ENCODE measurements at regions not wholly inside any gene's neighbourhood (a gene's known extent, or its start where the extent isn't known, plus 50 kb on each side); places are given as distances from the start of the nearest gene placed in this dataset.

GRCh38 chr10:109450702-109451101, 472.6 kb downstream of the XPNPEP1 start:
- peak in 1 of 6 donors; percentile 66 for DNase-seq (ENCODE audit: low read depth in 4 of 6, low spot score in 6 of 6)
- Histone ChIP-seq H3K27ac (ENCODE audit: low read depth, low read length) (no peak overlapping the region), H3K27me3 (ENCODE audit: control insufficient read depth, insufficient read depth, low read length) (peaks cover 2% of the 10 kb centered on the region), H3K4me1 (ENCODE audit: control insufficient read depth, insufficient read depth, low read length) (no peaks in the 10 kb centered on the region), H3K4me3 (ENCODE audit: low read depth, low read length) (no peak overlapping the region), H3K9me3 (ENCODE audit: control insufficient read depth, insufficient read depth, low read length) (no peaks in the 10 kb centered on the region), H3K36me3 (ENCODE audit: control insufficient read depth, insufficient read depth, low read length) (no peaks in the 10 kb centered on the region)

GRCh38 chr10:109433434-109433833, 489.9 kb downstream of the XPNPEP1 start:
- no peak for DNase-seq (ENCODE audit: low read depth in 4 of 6, low spot score in 6 of 6)
- Histone ChIP-seq H3K4me1 (ENCODE audit: control insufficient read depth, insufficient read depth, low read length) (no peaks in the 10 kb centered on the region), H3K36me3 (ENCODE audit: control insufficient read depth, insufficient read depth, low read length) (no peaks in the 10 kb centered on the region), H3K9me3 (ENCODE audit: control insufficient read depth, insufficient read depth, low read length) (no peaks in the 10 kb centered on the region), H3K27ac (ENCODE audit: low read depth, low read length) (no peak overlapping the region), H3K27me3 (ENCODE audit: control insufficient read depth, insufficient read depth, low read length) (no peaks in the 10 kb centered on the region), H3K4me3 (ENCODE audit: low read depth, low read length) (no peak overlapping the region)

GRCh38 chr10:109432281-109432680, 491.0 kb downstream of the XPNPEP1 start:
- no peaks in the 10 kb centered on the region for H3K36me3 ChIP-seq (ENCODE audit: control insufficient read depth, insufficient read depth, low read length)
- no peak overlapping the region for H3K27ac ChIP-seq (ENCODE audit: low read depth, low read length)
- no peak for DNase-seq (ENCODE audit: low read depth in 4 of 6, low spot score in 6 of 6)
- no peaks in the 10 kb centered on the region for H3K27me3 ChIP-seq (ENCODE audit: control insufficient read depth, insufficient read depth, low read length)
- 100% methylated on average over 2 of the region's 2 CpGs for WGBS (ENCODE audit: insufficient coverage)
- no peak overlapping the region for H3K4me3 ChIP-seq (ENCODE audit: low read depth, low read length)
- H3K9me3 ChIP-seq (ENCODE audit: control insufficient read depth, insufficient read depth, low read length), result no peaks in the 10 kb centered on the region
- H3K4me1 ChIP-seq (ENCODE audit: control insufficient read depth, insufficient read depth, low read length), result no peaks in the 10 kb centered on the region

GRCh38 chr10:109430799-109431198, 492.5 kb downstream of the XPNPEP1 start:
- Histone ChIP-seq H3K4me3 (ENCODE audit: low read depth, low read length) (no peak overlapping the region), H3K4me1 (ENCODE audit: control insufficient read depth, insufficient read depth, low read length) (no peaks in the 10 kb centered on the region)
- 100% methylated on average over 2 of the region's 2 CpGs for WGBS (ENCODE audit: insufficient coverage)

GRCh38 chr10:109430043-109430760, 493.1 kb downstream of the XPNPEP1 start:
- WGBS (ENCODE audit: insufficient coverage), result 89% methylated on average over 3 of the region's 6 CpGs
- no peaks in the 10 kb centered on the region for H3K27me3 ChIP-seq (ENCODE audit: control insufficient read depth, insufficient read depth, low read length)
- H3K36me3 ChIP-seq (ENCODE audit: control insufficient read depth, insufficient read depth, low read length), result no peaks in the 10 kb centered on the region
- DNase-seq (ENCODE audit: low read depth in 4 of 6, low spot score in 6 of 6), result peak in 1 of 6 donors; percentile 37
- H3K9me3 ChIP-seq (ENCODE audit: control insufficient read depth, insufficient read depth, low read length), result no peaks in the 10 kb centered on the region
- no peaks in the 10 kb centered on the region for H3K4me1 ChIP-seq (ENCODE audit: control insufficient read depth, insufficient read depth, low read length)
- no peak overlapping the region for H3K27ac ChIP-seq (ENCODE audit: low read depth, low read length)
- H3K4me3 ChIP-seq (ENCODE audit: low read depth, low read length), result no peak overlapping the region

More at GRCh38 chr10:109430799-109431198, 492.5 kb downstream of the XPNPEP1 start:
- Histone ChIP-seq H3K27me3 (ENCODE audit: control insufficient read depth, insufficient read depth, low read length) (no peaks in the 10 kb centered on the region), H3K36me3 (ENCODE audit: control insufficient read depth, insufficient read depth, low read length) (no peaks in the 10 kb centered on the region), H3K27ac (ENCODE audit: low read depth, low read length) (no peak overlapping the region), H3K9me3 (ENCODE audit: control insufficient read depth, insufficient read depth, low read length) (no peaks in the 10 kb centered on the region)
- DNase-seq (ENCODE audit: low read depth in 4 of 6, low spot score in 6 of 6), result no peak

- H3K9me3 ChIP-seq (ENCODE audit: control insufficient read depth, insufficient read depth, low read length), result no peaks in the 10 kb centered on the region
- no peaks in the 10 kb centered on the region for H3K36me3 ChIP-seq (ENCODE audit: control insufficient read depth, insufficient read depth, low read length)
- no peak overlapping the region for H3K27ac ChIP-seq (ENCODE audit: low read depth, low read length)
- DNase-seq (ENCODE audit: low read depth in 4 of 6, low spot score in 6 of 6), result no peak
- 100% methylated on average over 2 of the region's 3 CpGs for WGBS (ENCODE audit: insufficient coverage)
- no peaks in the 10 kb centered on the region for H3K27me3 ChIP-seq (ENCODE audit: control insufficient read depth, insufficient read depth, low read length)
- H3K4me1 ChIP-seq (ENCODE audit: control insufficient read depth, insufficient read depth, low read length), result no peaks in the 10 kb centered on the region
- no peak overlapping the region for H3K4me3 ChIP-seq (ENCODE audit: low read depth, low read length)
Measured at GRCh38 chr10:109428775-109429491, 494.4 kb downstream of the XPNPEP1 start.

GRCh38 chr10:109427411-109427810, 495.9 kb downstream of the XPNPEP1 start:
- peak in 2 of 6 donors; percentile 46 to 68 for DNase-seq (ENCODE audit: low read depth in 4 of 6, low spot score in 6 of 6)
- H3K4me3 ChIP-seq (ENCODE audit: low read depth, low read length), result no peak overlapping the region
- H3K27ac ChIP-seq (ENCODE audit: low read depth, low read length), result no peak overlapping the region
- H3K27me3 ChIP-seq (ENCODE audit: control insufficient read depth, insufficient read depth, low read length), result no peaks in the 10 kb centered on the region
- no peaks in the 10 kb centered on the region for H3K36me3 ChIP-seq (ENCODE audit: control insufficient read depth, insufficient read depth, low read length)
- WGBS (ENCODE audit: insufficient coverage), result 67% methylated on average over 1 of the region's 2 CpGs
- H3K4me1 ChIP-seq (ENCODE audit: control insufficient read depth, insufficient read depth, low read length), result no peaks in the 10 kb centered on the region
- H3K9me3 ChIP-seq (ENCODE audit: control insufficient read depth, insufficient read depth, low read length), result no peaks in the 10 kb centered on the region

GRCh38 chr10:109426987-109427386, 496.3 kb downstream of the XPNPEP1 start:
- Histone ChIP-seq H3K4me1 (ENCODE audit: control insufficient read depth, insufficient read depth, low read length) (no peaks in the 10 kb centered on the region), H3K9me3 (ENCODE audit: control insufficient read depth, insufficient read depth, low read length) (no peaks in the 10 kb centered on the region), H3K27me3 (ENCODE audit: control insufficient read depth, insufficient read depth, low read length) (no peaks in the 10 kb centered on the region), H3K4me3 (ENCODE audit: low read depth, low read length) (no peak overlapping the region), H3K36me3 (ENCODE audit: control insufficient read depth, insufficient read depth, low read length) (no peaks in the 10 kb centered on the region), H3K27ac (ENCODE audit: low read depth, low read length) (no peak overlapping the region)
- no peak for DNase-seq (ENCODE audit: low read depth in 4 of 6, low spot score in 6 of 6)
- no CpG with 5 or more reads among the region's 2 CpGs for WGBS (ENCODE audit: insufficient coverage)

- Histone ChIP-seq H3K27me3 (ENCODE audit: control insufficient read depth, insufficient read depth, low read length) (no peaks in the 10 kb centered on the region), H3K4me3 (ENCODE audit: low read depth, low read length) (no peak overlapping the region), H3K36me3 (ENCODE audit: control insufficient read depth, insufficient read depth, low read length) (no peaks in the 10 kb centered on the region), H3K27ac (ENCODE audit: low read depth, low read length) (no peak overlapping the region), H3K4me1 (ENCODE audit: control insufficient read depth, insufficient read depth, low read length) (no peaks in the 10 kb centered on the region), H3K9me3 (ENCODE audit: control insufficient read depth, insufficient read depth, low read length) (no peaks in the 10 kb centered on the region)
- no peak for DNase-seq (ENCODE audit: low read depth in 4 of 6, low spot score in 6 of 6)
- no CpG with 5 or more reads among the region's 3 CpGs for WGBS (ENCODE audit: insufficient coverage)
Measured at GRCh38 chr10:109418795-109419194, 504.5 kb downstream of the XPNPEP1 start.

- Histone ChIP-seq H3K36me3 (ENCODE audit: control insufficient read depth, insufficient read depth, low read length) (no peaks in the 10 kb centered on the region), H3K4me3 (ENCODE audit: low read depth, low read length) (no peak overlapping the region), H3K27me3 (ENCODE audit: control insufficient read depth, insufficient read depth, low read length) (no peaks in the 10 kb centered on the region), H3K27ac (ENCODE audit: low read depth, low read length) (no peak overlapping the region), H3K4me1 (ENCODE audit: control insufficient read depth, insufficient read depth, low read length) (no peaks in the 10 kb centered on the region), H3K9me3 (ENCODE audit: control insufficient read depth, insufficient read depth, low read length) (no peaks in the 10 kb centered on the region)
- WGBS (ENCODE audit: insufficient coverage), result 65% methylated on average over 3 of the region's 4 CpGs
- no peak for DNase-seq (ENCODE audit: low read depth in 4 of 6, low spot score in 6 of 6)
Measured at GRCh38 chr10:109417803-109418202, 505.5 kb downstream of the XPNPEP1 start.
